Cardiac septum (tissue), 1 donor: ENCODE measurements at regions not wholly inside any gene's neighbourhood (a gene's known extent, or its start where the extent isn't known, plus 50 kb on each side); places are given as distances from the start of the nearest gene placed in this dataset.

ENCODE experiments used
- DNase-seq: peaks from one replicate; pipeline ENCODE4 v3.0.0-alpha.2; 2020; ENCODE audit warnings: low spot score
- intact Hi-C: fragments of 100-400 bp; cut with DNase I; formaldehyde crosslinking; loops from one replicate; pipeline ENCODE4 v1.14.0; 2022
- donor health status: DM: no; HTN: no; CAD: no.

DNA sequence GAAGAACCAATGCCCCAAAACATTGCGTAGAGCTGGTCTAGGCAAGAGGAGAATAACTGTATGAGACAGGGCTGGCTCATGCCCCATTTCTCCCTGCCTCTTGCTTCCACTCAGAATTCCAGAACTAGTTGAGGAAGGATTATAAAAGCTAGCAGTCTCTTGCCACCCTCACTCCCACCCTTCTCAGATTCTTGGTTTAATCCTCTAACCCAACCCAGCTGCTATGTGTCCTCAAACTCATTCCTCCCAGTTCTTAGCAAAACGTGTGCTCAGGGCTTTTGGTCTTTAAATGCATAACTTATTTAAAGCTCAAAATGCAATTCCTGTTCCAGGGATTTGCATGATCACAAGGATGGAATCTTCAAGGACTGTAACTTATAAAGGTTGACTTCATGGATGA, 466.3 kb downstream of the COG6 start:
- no peak for DNase-seq
- intact Hi-C loops, result no loop called here

DNA sequence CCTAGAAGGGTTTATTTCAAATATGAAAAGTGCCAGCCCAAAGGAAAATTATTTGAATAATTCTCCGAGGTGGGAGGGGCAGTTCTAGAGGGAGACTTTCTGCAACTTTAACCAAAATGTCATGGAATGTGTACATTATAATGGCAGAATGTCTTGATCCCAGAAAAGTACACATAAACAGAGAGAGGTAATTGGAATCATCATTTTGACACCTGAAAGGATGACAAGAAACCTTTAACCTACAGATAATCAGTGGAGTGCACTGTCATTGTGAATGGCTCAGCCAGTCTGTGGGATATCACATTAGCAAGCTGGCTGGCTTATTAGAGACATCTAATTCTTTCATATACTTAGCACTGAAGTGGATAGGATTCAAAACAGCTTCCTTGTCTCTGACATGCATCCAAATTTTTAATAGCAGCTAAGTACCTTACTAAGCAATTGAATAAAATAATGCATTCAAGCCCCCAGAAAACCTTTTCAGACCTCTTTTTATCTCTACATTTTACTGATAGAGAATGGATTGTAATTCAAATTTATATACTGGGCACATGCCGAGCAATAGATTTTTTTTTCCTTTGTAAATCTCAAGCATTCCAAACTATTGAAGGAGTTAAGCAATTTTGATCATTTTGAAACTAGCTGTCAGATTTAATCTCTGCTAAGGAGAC, 468.6 kb downstream of the COG6 start:
- no peak for DNase-seq
- intact Hi-C loops, result no loop called here

DNA sequence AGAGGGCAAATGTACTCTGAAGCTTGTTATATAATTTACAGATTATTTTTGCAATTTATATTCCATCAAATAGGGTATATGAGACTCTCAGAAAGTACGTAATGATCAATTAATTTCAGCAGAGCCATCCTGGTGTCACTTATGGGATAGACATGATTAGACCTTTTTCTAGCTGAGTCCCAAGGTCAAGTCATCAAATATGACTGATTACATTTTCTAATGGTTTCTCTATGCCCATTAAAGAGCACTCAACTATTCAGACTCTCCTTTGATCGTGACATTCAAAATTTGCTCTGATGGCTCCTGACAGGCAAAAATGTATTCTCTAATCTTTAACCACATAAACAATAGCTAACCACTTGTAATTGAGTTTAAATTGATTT, 469.2 kb downstream of the COG6 start:
- intact Hi-C loops, result no loop called here
- DNase-seq, result no peak

DNA sequence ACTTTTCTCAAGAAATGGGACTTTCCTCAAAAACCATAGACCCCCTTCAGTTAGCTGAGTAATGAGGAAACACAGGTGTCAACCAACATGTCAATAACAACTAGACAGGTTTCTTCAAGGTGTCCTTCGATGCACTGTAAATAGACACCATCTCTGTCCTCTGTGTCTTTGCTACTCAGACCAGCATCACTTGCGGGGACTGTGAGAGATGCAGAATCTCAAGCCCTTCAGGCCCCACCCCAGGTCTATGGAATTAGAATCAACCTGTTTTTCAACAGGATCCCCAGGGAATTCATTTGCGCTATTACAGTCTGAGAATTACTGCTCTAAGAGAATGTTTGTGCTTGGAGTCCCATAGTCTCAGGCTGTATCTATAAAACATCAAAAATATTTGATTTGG, 469.9 kb downstream of the COG6 start:
- DNase-seq, result no peak
- intact Hi-C loops, result no loop called here

DNA sequence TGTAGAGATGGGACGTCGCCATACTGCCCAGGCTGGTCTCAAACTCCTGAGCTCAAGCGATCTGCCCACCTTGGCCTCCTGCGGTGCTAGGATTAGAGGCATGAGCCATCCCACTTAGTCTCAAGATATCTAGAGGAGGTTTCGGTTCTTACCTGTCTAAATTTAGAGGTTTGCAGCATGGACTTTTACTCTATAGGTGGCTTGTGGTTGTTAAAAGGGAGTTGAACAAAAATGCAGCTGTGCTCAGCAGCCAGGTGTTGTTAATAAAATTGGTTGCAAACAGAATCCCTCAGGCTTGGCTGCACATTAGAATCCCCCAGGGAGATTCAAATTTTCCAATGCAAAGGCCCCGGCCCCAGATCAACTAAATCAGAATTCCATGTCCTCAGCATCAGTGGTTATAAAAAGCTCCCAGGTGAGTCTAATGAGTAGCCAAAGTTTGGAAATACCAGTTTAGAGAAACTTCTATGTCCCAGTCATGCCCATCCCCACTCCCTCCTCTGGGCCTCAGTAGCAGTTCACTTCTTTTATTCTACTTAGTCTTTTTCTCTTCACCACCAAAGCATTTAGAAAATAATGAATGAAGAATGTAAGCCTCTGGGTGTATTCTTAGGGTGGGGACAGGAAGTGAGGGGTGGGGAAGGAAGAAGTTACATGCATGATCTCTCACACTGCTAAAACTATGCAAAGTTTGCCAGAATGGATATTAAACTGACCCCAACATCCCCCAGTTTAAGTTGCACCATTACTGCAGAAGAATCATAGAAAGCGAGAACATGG, 471.0 kb downstream of the COG6 start:
- intact Hi-C loops, result no loop called here
- no peak for DNase-seq

DNA sequence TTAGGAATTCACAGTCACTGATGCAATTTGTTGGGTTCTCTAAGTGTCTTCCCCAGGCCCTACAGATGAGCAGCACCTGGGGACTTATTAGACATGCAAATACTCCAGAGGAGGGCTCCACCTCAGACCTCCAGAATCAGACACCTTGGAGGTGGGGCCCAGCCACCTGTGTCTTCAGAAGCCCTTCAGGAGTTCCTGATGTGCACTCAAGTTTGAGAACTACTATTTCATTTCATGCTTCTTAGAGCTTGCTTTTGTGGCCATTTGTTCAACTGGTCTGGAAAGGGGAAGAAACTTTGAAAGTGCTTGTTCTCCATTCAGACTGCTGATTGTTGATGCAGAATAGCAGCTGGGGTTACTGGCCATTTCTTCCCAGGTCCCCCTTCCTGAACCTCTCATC, 472.0 kb downstream of the COG6 start:
- DNase-seq, result no peak
- intact Hi-C loops, result no loop called here

DNA sequence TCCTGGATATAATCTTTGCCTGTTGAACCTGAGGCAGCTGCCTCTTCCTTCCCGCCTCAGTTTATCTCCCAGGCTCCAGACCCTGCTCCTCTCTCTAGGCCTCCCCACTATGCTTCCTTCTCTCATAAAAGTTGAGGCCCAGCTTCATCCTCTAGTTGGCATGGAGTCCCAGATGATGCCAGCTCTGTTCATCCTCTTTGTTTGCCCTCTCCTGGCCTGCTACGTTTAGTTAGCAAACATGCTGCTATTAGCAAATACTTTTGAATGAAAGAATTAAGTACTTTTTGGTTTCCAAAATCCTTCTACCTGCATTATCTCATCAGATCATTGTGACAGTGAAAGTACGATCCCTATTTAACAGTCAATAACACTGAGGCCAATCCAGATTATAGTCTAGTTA, 472.5 kb downstream of the COG6 start:
- no peak for DNase-seq
- intact Hi-C loops, result no loop called here

DNA sequence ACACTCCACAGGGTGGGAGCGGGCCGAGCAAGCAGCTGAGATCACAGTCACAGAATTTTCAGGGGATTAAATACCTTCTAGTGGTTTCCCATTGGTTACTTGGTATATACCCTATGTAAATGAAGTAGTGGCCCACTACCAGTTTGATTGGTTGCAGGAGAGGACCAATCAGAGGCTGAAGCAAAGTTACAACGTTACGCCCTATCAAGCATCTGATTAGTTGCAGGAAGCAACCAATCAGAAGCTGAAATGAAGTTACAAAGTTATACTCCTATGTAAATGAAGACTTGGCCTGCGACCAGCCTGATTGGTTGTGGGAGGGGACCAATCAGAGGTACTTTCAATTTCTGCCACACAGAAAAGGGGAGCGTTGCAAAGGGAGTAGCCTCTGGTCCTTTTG, 474.0 kb downstream of the COG6 start:
- DNase-seq, result no peak
- intact Hi-C loops, result no loop called here

DNA sequence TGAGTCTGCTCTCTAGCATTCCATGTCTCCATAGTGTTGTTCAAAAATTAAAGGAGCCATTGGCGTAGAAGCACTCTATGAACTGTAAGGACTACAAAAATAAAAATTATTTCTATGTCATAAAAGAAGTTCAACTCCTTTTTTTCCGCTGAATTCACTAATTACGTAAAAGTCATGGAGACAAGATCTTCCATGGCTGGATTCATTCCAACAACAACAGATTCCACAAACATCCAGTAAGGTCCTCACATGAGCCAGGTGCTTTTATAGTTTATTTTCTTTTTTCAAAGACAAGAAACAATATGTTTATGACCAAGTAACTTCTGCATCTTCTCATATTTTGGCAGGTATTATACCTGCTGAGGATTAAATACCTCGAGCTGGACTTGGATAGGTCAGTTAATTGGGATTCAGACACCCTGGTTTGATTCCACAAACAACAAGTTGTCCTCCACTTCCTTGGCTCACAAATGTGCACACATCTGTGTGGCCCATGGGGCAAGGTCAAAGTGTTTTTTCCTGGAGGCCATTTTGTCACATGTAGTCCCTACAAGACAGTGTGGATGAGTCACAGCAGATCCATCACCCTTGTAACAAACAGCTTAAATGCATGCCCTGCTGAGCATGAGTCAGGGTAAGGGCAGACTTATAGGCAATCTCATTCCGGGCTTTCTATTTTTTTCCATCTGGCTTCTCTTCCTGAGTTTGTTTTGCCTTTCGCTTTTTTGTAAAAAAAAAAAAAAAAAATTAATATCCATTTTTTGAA, 475.6 kb downstream of the COG6 start:
- DNase-seq, result no peak
- intact Hi-C loops, result no loop called here

DNA sequence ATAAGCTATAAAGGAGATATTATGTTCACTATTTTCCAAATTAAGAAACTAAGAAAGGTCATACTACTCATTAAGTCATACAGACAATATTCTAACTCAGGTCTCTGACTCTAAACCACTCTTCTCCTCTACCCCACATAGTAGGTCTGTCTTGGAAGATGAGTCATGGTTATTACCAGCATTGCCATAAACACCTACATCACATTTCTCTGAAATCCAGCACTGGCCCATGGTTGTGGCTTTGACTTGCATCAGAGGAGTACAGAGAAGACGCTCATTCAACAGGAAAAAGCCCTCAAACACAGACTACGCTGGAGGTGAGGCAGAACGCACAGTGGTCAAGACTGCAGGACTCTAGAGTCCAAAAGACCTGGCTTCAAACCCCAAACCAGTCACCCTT, 476.8 kb downstream of the COG6 start:
- DNase-seq, result no peak
- intact Hi-C loops, result no loop called here

DNA sequence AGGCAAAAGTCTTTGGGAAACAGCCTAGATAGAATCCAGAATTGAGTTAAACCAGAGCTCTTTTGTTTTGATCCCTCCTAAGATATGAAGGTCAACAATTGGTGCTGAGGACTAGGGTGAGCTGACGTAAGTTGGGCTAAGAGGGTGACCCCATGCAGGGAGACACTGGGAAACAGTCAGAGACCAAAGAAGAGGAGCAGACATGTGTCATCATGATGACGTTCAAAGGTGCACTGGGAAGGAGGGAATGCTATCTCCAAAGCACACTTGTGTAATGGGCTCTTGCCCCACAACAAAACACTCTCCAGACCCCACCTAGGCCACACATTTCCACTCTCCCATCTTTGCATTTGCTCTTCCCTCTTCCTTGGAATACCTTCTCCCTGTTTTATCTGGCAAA, 481.4 kb downstream of the COG6 start:
- intact Hi-C loops, result no loop called here
- DNase-seq, result no peak

DNA sequence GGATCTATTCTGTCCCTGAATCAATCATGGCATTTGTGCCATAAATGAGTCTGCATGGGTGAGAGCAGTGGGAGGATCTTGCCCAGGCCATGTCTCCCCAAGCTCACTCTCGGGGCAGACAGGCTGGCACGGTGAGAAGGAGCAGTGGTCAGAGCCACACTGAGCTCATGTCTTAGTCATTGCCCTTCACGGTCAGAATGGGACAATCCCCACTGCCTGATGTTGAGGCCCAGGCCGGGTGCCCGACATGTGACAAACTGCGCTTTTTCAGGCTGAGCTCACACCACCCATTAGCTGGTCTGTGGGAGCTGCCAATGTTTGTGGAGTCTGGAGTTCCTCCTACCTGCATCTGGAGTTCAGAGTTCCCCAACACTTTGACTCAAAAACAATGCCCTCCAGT, 481.9 kb downstream of the COG6 start:
- intact Hi-C loops, result no loop called here
- DNase-seq, result no peak

DNA sequence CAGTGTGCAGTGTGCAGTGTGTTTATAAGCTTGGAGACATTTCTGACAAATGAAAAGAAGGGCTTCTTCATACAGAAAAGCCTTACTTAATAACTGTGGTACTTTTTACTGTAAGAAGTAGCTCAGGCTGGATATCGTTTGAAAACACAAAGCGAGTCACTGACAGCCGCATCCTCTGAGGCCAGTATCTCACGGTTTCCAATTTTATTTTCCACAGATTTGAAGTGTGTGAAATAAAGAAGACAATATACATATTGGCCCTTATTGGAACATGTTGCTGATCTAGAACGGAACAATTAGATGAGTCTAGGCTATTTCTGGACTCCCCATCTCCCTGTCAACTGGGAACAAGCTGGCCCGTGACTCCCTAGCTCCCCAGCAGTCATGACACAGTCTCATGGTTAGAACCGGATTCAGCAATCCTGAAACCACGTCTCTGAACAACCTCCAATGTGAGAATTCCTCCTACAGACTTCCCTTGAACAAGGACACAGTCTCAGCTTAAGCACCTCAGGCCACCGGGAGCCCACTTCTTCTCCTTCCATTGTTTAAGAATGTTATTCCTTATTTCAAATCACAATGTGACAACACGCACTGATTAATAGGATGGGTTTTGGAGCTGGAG, 484.5 kb downstream of the COG6 start:
- intact Hi-C loops, result no loop called here
- DNase-seq, result no peak

DNA sequence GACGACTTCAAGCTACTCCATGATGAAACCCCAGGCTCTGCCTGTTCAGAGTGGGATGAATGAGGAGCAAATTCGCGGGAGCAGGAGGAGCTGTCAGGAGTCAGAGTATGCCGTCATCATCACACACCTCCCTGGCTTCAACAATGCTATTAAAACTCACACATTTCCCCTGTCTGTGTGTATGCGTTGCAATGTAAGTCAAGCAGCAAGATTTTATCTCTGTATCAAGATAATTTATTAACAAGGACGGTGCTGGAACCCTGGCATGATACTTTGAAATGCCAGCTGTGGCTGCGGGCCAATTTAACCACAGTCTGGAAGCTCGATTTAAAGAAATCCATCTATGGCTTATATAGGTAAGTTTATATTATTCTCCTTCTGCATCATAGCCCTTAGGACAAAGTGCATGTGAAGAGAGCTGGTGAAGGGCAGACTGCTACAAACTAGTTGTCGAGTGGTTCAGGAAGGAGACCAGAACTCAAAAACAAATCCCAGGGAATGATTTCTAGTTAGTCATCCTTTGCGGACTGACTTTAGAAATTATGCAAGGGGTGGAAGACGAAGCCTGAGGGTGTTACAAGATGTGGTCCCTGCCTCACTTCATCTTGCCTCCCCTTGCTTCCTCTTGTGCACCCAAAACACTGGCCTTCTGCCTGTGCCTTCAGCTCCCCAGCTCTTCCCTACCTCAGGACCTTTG, 486.5 kb downstream of the COG6 start:
- intact Hi-C loops, result no loop called here
- DNase-seq, result no peak

DNA sequence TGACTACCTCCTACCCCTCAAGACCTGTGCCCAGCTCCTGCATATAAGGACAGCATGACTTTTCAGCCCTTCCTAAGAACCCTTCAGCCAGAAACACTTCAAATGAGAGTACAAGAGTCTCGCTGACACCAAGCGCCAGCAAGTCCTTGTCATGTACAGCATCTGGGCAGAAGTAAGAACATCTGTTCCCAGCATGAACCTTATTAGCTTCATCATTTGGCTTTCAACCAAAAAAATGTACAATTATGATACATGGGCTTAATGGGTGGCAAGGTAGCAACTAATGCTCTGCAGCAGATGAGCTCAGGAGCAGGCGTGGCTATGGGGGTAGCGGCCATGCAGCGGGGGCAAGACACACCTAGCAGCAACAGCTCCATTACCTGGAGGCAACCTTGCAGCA, 487.6 kb downstream of the COG6 start:
- intact Hi-C loops, result no loop called here
- no peak for DNase-seq

DNA sequence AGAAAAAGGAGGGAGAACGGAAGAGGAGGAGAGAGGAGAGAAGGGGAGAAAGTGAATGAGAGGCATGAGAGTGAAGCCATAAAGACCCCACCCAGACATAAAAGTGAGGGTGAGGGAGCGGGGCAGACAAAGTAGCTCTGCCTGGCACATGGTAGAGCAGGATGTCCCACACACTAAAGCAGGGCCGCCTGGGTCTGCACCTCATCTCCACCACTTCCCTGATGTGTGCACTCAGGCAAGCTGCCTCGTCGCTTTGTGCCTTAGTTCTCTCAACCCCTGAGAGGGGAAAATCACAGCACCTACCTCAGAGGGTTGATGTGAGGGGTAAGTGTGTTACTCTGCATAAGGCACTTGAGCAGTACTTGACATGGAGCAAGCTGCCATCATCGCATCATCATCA, 488.1 kb downstream of the COG6 start:
- intact Hi-C loops, result no loop called here
- no peak for DNase-seq

DNA sequence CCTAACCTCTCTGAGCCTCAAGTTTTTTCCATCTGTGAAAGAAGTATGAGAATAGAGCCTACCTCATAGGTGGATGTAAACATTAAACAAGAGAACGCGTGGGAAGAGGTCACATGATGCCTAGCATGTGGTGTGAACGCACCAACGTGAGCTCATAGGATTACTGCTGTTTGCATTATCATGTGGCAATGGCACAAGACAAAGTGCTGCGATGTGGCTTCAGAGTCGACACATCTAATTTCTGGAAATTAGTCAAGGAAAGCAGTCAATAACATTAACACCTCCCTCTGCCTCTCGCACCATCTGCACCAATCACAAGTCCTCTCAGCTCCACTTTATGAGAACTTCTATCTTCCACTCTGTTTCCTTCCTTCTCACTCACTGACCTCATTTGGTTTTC, 489.7 kb downstream of the COG6 start:
- intact Hi-C loops, result no loop called here
- no peak for DNase-seq

DNA sequence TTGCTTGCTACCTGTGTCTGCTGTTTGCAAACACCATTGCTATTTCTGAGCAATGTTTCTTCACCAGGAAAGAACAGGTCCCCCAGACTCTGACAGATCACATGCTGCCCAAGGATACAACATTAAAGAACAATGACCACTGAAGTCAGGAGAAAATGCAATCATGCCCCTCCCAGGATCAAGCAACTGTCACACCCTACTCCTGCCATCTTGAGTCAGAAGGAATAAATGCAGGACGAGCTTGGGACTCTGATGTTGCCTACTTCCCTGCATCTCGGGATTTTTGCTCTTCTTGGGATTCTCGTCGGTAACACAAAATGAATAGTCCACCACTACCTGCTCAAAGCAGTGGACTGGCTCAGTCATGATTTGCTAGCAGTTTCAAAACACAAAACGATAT, 490.6 kb downstream of the COG6 start:
- intact Hi-C loops, result no loop called here
- DNase-seq, result no peak

DNA sequence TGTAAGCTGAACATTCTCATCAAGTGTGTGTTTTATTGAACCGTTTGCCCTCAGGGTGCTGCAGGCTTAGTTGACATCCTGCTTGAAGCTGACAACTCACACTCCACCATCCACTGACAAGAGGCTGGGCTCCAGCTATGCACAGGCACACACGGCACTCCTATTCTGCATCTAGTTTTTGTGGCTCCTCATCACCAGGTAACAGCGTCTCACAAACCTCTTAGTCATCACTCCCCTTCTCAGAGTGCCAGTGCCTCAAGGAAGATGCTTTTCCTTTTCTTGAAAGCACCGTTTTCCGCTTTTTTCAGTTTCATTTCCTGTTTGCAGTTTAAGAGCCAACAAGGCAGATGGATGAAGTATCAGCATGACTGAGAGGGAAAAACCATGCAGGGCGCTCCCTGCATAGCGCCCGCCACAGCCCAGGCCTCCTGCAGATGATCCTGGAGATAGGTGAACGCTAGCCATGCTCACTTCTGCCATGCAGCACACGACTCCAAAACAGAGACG, 491.2 kb downstream of the COG6 start:
- intact Hi-C loops, result no loop called here

DNA sequence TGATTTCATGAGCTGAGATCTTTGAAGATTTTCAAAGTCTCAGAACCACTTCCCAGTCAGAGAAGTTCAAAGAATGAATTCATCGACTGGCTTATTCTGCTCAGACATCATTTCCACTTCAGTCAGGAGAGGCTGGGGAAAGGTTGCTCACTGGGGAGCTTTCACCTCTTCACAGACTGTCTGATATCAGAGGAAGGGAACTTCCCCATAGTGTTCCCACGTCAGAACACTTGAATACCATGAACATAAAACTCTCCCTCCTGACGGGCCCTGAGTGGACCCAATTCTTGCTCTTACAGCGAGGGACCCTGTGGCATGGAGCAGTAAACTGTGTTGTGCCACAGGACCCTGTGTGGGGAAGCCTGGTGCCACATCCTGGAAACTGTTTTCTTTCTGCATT, 492.6 kb downstream of the COG6 start:
- intact Hi-C loops, result no loop called here
- no peak for DNase-seq

More for the DNA sequence above, 491.2 kb downstream of the COG6 start:
- DNase-seq, result no peak
